Prostate gland (tissue), 2 donors: ENCODE measurements at regions not wholly inside any gene's neighbourhood (a gene's known extent, or its start where the extent isn't known, plus 50 kb on each side); places are given as distances from the start of the nearest gene placed in this dataset.

Experiments used
- DNase-seq: peaks from one replicate; pipeline ENCODE4 v3.0.0-alpha.2; 2019; ENCODE audit warnings: low spot score
- H3K27ac ChIP-seq, 2 donors: fragments of 200-600 bp; sonication (generic); 2 replicates each; pipeline ENCODE4 v1.5.1; 2017 to 2019
- H3K27me3 ChIP-seq: fragments of 200-600 bp; sonication (generic); replicated peaks from 2 replicates; pipeline ENCODE4 v1.5.1; 2019; ENCODE audit not compliant: insufficient read depth
- H3K36me3 ChIP-seq, 2 donors: fragments of 200-600 bp; sonication (generic); 1 replicate in 1 of 2; 2 replicates in 1 of 2; pipeline versions ENCODE4 v1.5.1 to v1.8.1; 2017 to 2019
- H3K4me1 ChIP-seq: fragments of 200-600 bp; sonication (generic); replicated peaks from 2 replicates; pipeline ENCODE4 v1.5.1; 2019
- H3K4me3 ChIP-seq, 2 donors: fragments of 200-600 bp; sonication (generic); 2 replicates each; pipeline ENCODE4 v1.5.1; 2017 to 2019
- H3K9me3 ChIP-seq: fragments of 200-600 bp; sonication (generic); 2 replicates; pipeline ENCODE4 v1.5.1; 2017
- CTCF ChIP-seq, 4 experiments: fragments of 200-600 bp in 2 of 4; fragments of 450-650 bp in 2 of 4; sonication (generic) in 2 of 4; IDR thresholded peaks; 1 replicate in 3 of 4; 2 replicates in 1 of 4; pipeline ENCODE4 v1.5.1; 2016 to 2019; ENCODE audit warnings: antibody characterized with exemption in 4 of 4, mild to moderate bottlenecking in 2 of 4, moderate library complexity in 2 of 4
- POLR2A ChIP-seq: fragments of 450-650 bp; IDR thresholded peaks from one replicate; pipeline ENCODE4 v1.6.1; 2016; ENCODE audit warnings: antibody characterized with exemption, mild to moderate bottlenecking
- POLR2AphosphoS5 ChIP-seq: sonication (generic); formaldehyde crosslinking; IDR thresholded peaks from one replicate; pipeline ENCODE4 v1.6.1; 2017; ENCODE audit warnings: antibody characterized with exemption
- whole genome bisulfite sequencing: methylation state at CpG from one replicate; pipeline ENCODE4 v1.1.5; 2018; 5-methylcytosine and 5-hydroxymethylcytosine counted together
- intact Hi-C: fragments of 100-400 bp; cut with DNase I; formaldehyde crosslinking; loops from one replicate; pipeline ENCODE4 v1.14.2; 2022

GRCh38 chrX:101736651-101737050 is 77.0 kb upstream of the ARMCX2 start:
- Histone ChIP-seq H3K9me3 (no peaks in the 10 kb centered on the region), H3K27ac (no peak overlapping the region), H3K27me3 (no peaks in the 10 kb centered on the region), H3K36me3 (no peaks in the 10 kb centered on the region), H3K4me1 (no peaks in the 10 kb centered on the region), H3K4me3 (no peak overlapping the region)
- 14% methylated on average over 1 of the region's 1 CpG for WGBS
- TF ChIP-seq CTCF (IDR thresholded peaks at IDR 0.05) (no peak), POLR2AphosphoS5 (no peak), POLR2A (no peak)
- DNase-seq, result no peak
- intact Hi-C loops, result no loop called here

GRCh38 chrX:101732870-101733269 is 73.2 kb upstream of the ARMCX2 start:
- Histone ChIP-seq H3K27me3 (no peaks in the 10 kb centered on the region), H3K4me3 (no peak overlapping the region), H3K27ac (no peak overlapping the region), H3K4me1 (no peaks in the 10 kb centered on the region), H3K9me3 (no peaks in the 10 kb centered on the region), H3K36me3 (no peaks in the 10 kb centered on the region)
- DNase-seq, result no peak
- intact Hi-C loops, result no loop called here
- TF ChIP-seq POLR2AphosphoS5 (no peak), POLR2A (no peak), CTCF (IDR thresholded peaks at IDR 0.05) (no peak)
- WGBS, result 73% methylated on average over 1 of the region's 1 CpG

GRCh38 chrX:101729986-101730385 is 70.3 kb upstream of the ARMCX2 start:
- no peaks in the 10 kb centered on the region for H3K36me3 ChIP-seq
- 56% methylated on average over 1 of the region's 1 CpG for WGBS
- no peak overlapping the region for H3K4me3 ChIP-seq
- TF ChIP-seq POLR2AphosphoS5 (no peak), POLR2A (no peak), CTCF (IDR thresholded peaks at IDR 0.05) (no peak)
- intact Hi-C loops, result no loop called here
- peak; percentile 3 for DNase-seq
- no peaks in the 10 kb centered on the region for H3K4me1 ChIP-seq
- no peaks in the 10 kb centered on the region for H3K27me3 ChIP-seq
- no peaks in the 10 kb centered on the region for H3K9me3 ChIP-seq
- no peak overlapping the region for H3K27ac ChIP-seq
